ENCODE measurements at regions not wholly inside any gene's neighbourhood (a gene's known extent, or its start where the extent isn't known, plus 50 kb on each side); places are given as distances from the start of the nearest gene placed in this dataset.

DNA sequence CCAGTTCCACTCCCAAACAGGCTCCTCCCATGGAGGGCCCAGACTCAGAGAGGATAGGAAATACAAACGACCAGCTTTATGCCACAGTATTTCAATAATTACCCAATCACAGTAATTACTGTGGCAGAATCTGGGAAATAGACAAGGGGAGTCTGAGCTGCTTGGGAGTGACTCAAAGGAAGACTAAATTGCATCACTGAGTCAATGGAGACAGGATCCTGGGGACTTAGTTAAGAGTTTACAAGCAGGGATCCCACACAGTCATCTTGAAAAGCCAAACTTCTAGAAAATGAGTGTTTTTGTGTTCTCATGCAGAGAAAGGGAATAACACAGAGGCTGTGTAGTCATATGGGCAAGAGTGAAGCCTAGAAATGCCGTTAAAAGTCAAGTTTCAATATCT lies 1142.1 kb downstream of the CNTNAP5 start:
- DNase-seq (ENCODE audit: extremely low read depth, low read depth): no peak
- H3K4me3 ChIP-seq (replicated peaks; ENCODE audit: low read depth, low read length): no peak overlapping the region
- TF ChIP-seq, protein P1, sequence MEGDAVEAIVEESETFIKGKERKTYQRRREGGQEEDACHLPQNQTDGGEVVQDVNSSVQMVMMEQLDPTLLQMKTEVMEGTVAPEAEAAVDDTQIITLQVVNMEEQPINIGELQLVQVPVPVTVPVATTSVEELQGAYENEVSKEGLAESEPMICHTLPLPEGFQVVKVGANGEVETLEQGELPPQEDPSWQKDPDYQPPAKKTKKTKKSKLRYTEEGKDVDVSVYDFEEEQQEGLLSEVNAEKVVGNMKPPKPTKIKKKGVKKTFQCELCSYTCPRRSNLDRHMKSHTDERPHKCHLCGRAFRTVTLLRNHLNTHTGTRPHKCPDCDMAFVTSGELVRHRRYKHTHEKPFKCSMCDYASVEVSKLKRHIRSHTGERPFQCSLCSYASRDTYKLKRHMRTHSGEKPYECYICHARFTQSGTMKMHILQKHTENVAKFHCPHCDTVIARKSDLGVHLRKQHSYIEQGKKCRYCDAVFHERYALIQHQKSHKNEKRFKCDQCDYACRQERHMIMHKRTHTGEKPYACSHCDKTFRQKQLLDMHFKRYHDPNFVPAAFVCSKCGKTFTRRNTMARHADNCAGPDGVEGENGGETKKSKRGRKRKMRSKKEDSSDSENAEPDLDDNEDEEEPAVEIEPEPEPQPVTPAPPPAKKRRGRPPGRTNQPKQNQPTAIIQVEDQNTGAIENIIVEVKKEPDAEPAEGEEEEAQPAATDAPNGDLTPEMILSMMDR (IDR thresholded peaks at IDR 0.05; ENCODE audit: low read depth, low read length, missing control alignments): no peak

DNA sequence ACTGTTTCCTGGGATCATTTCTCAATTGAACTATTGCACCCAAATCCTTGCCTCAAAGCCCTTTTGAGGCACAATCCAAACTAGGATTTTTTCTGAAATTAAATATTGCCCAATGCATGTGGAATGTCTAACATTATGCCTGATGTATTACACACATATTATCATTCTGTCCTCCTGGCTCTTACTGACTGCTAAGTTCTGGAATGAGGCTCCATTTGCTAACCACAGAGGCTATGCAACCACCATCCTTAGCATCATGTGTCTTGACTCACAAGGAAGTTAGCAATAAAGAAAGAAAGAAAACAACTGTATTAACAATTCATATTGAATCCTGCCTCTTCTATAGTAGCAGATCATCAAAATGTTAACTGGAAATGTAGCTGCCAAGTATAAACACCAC lies 1142.7 kb downstream of the CNTNAP5 start:
- no peak for DNase-seq (ENCODE audit: extremely low read depth, low read depth)
- TF ChIP-seq, protein P1 (IDR thresholded peaks at IDR 0.05; ENCODE audit: low read depth, low read length, missing control alignments): no peak
- no peak overlapping the region for H3K4me3 ChIP-seq (replicated peaks; ENCODE audit: low read depth, low read length)

DNA sequence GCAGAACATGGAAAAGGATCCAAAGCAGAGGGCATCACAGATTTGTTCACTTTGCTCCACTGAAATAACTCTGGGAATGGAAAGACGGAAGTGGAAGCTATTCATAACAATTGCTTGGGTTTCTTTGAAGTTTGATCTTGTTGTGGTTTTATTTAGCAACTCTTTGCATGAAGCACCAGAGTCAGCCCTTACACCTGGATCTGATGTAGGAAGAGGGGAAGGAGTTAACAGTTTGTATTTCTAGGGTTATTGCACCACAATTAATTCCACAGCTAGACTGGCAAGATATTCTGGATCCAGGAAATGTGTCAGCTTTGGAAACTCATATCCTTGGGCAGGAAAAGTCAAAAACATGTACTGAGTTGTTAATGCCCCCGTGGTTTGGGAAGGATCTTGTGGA lies 1143.4 kb downstream of the CNTNAP5 start:
- DNase-seq (ENCODE audit: extremely low read depth, low read depth): no peak
- no peak overlapping the region for H3K4me3 ChIP-seq (replicated peaks; ENCODE audit: low read depth, low read length)
- TF ChIP-seq, protein P1 (IDR thresholded peaks at IDR 0.05; ENCODE audit: low read depth, low read length, missing control alignments): no peak

DNA sequence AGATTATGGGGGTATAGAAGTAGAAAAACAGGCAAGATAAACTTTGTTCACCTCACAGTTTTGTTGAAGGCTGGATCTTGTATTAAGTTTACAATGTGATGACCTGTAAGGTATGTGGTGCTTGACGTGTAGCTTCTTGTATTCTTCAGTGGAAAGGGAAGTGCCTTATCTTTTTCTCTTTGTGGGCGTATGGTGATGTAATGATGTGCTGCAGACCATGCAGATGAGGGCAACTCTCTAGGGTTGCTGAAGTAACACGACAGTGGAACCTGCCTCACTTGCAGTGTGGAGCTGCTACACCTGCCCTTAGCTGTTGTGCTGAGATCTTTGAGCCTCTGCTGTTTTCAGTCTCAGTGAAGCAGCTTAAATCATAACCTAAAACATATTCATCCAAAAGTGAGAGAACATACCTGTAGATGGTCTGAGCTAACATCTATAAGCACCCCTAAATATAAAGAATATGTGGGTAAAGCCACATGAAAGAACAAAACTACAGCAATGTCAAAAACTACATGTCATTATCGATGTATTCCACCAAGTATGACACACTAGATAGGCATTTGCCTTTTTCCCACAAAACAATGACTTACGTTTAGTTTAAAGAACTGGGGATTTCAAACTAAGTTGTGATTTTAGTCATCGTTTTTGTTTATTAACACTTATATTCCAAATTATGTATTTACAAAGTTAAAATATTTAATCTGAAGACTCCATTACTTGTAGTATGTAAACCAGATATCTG lies 1144.1 kb downstream of the CNTNAP5 start:
- TF ChIP-seq, protein P1 (IDR thresholded peaks at IDR 0.05; ENCODE audit: low read depth, low read length, missing control alignments): no peak
- DNase-seq (ENCODE audit: extremely low read depth, low read depth): no peak
- H3K4me3 ChIP-seq (replicated peaks; ENCODE audit: low read depth, low read length): no peak overlapping the region

DNA sequence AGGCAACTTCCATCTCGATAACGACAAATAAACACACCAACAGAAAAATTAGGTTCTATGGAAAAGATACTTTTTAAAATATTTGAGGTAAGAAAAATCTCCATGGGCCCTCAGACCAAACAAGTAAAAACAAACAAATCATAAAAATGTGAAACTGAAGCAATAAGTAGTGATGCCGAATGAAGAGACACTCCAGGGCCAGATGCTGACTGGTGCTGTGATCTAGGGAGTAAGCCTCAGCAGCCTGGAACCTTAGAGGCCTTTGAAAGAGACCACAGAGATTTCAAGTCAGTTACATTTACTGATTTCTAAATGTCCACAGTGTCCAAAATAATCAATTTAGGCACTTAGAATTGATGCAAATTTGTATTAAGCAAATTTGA lies 1144.7 kb downstream of the CNTNAP5 start:
- TF ChIP-seq, protein P1 (IDR thresholded peaks at IDR 0.05; ENCODE audit: low read depth, low read length, missing control alignments): no peak
- H3K4me3 ChIP-seq (replicated peaks; ENCODE audit: low read depth, low read length): no peak overlapping the region
- DNase-seq (ENCODE audit: extremely low read depth, low read depth): no peak

DNA sequence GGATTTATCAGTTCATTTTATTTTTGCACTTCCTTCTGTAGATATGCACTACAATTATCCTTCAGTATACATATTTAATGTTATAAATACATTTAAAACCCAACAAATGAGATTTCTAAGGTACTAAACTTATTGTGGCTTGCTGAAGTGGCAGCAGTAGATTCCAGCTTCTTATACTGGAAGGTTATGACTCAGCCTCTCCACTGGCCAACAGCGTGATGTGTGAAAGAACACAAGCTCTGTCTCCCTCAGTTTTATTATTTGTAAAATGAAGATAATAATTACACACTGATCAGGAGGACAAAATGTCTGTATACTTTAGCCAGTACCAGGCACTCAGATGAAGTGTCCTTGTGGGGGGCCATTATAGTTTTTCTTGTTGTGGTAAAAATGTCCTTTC lies 1147.1 kb downstream of the CNTNAP5 start:
- no peak for DNase-seq (ENCODE audit: extremely low read depth, low read depth)
- no peak overlapping the region for H3K4me3 ChIP-seq (replicated peaks; ENCODE audit: low read depth, low read length)
- TF ChIP-seq, protein P1 (IDR thresholded peaks at IDR 0.05; ENCODE audit: low read depth, low read length, missing control alignments): no peak

DNA sequence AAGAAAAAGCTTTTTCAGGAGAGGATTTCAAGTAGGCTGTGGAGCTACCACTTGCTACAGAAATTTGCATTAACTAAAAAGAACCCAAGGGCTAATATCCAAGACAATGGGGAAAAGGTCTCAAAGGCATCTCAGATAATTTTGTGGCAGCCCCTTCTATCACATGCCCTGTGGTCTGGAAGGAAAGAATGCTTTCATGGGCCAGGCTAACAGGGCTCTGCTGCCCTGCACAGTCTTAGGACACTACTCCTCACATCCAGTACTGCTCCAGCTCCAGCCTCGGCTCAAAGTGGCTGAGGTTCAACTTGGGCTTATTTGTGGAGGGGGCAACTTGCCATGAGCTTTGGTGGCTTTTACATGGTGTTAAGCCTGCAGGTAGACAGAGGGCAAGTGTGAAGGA lies 1150.3 kb downstream of the CNTNAP5 start:
- TF ChIP-seq, protein P1 (IDR thresholded peaks at IDR 0.05; ENCODE audit: low read depth, low read length, missing control alignments): no peak
- DNase-seq (ENCODE audit: extremely low read depth, low read depth): no peak
- no peak overlapping the region for H3K4me3 ChIP-seq (replicated peaks; ENCODE audit: low read depth, low read length)

Measured in HFF-Myc (cell line).